GM13977 (cell line): ENCODE measurements at regions not wholly inside any gene's neighbourhood (a gene's known extent, or its start where the extent isn't known, plus 50 kb on each side); places are given as distances from the start of the nearest gene placed in this dataset.

Source experiments
- DNase-seq: peaks from one replicate; pipeline ENCODE4 v3.0.0; 2012; ENCODE audit warnings: low spot score
- CTCF ChIP-seq: IDR thresholded peaks from 2 replicates; pipeline ENCODE4 v1.5.1; 2012; ENCODE audit warnings: mild to moderate bottlenecking, control low read depth; ENCODE audit not compliant: insufficient read depth; ENCODE audit errors: extremely low read depth, missing control alignments
- in situ Hi-C: fragments of 300-500 bp; cut with MboI; formaldehyde crosslinking; loops from one replicate; pipeline ENCODE4 v1.12.0; 2022; ENCODE audit warnings: low sequenced_read_pairs, low pct_unique_long_range_greater_than_20kb, mixed read lengths, inconsistent platforms; ENCODE audit not compliant: unreplicated experiment

GRCh38 chr9:87236546-87236945 lies 261.1 kb upstream of the DAPK1 start:
- DNase-seq, result no peak
- no peak for TF ChIP-seq CTCF
- in situ Hi-C loops, result no loop called here

- no peak for TF ChIP-seq CTCF
- no peak for DNase-seq
- in situ Hi-C loops, result no loop called here
Observed at GRCh38 chr9:87237336-87237735, 260.3 kb upstream of the DAPK1 start.

GRCh38 chr9:87238545-87238944 lies 259.1 kb upstream of the DAPK1 start:
- DNase-seq, result no peak
- no peak for TF ChIP-seq CTCF
- in situ Hi-C loops, result no loop called here

- no peak for DNase-seq
- in situ Hi-C loops, result no loop called here
- no peak for TF ChIP-seq CTCF
Observed at GRCh38 chr9:87239312-87239711, 258.4 kb upstream of the DAPK1 start.

GRCh38 chr9:87243602-87244001 lies 254.1 kb upstream of the DAPK1 start:
- in situ Hi-C loops, result no loop called here
- TF ChIP-seq CTCF, result no peak
- DNase-seq, result no peak

GRCh38 chr9:87245271-87245670 lies 252.4 kb upstream of the DAPK1 start:
- no peak for TF ChIP-seq CTCF
- in situ Hi-C loops, result no loop called here

GRCh38 chr9:87247097-87247496 lies 250.6 kb upstream of the DAPK1 start:
- in situ Hi-C loops, result no loop called here
- TF ChIP-seq CTCF, result no peak
- DNase-seq, result no peak

More at GRCh38 chr9:87245271-87245670, 252.4 kb upstream of the DAPK1 start:
- DNase-seq, result no peak
